GM12878 (cell line): ENCODE measurements at regions not wholly inside any gene's neighbourhood (a gene's known extent, or its start where the extent isn't known, plus 50 kb on each side); places are given as distances from the start of the nearest gene placed in this dataset.

Experiments used
- ATF7 ChIP-seq: fragments of 450-650 bp; IDR thresholded peaks from 2 replicates; pipeline ENCODE4 v1.6.1; 2016; ENCODE audit warnings: low read depth, mild to moderate bottlenecking
- BCL11A ChIP-seq: IDR thresholded peaks from 2 replicates; pipeline ENCODE4 v1.6.1; 2011; ENCODE audit warnings: low read depth, low read length
- CBX5 ChIP-seq: sonication (generic); IDR thresholded peaks from 2 replicates; pipeline ENCODE4 v1.6.1; 2016; ENCODE audit warnings: low read depth, moderate library complexity, mild to moderate bottlenecking, inconsistent platforms
- EP300 ChIP-seq, 2 experiments: fragments of 150-350 bp in 1 of 2; IDR thresholded peaks; 2 replicates each; pipeline ENCODE4 v1.6.1; 2011 to 2012; ENCODE audit warnings: low read depth in 2 of 2, low read length in 2 of 2, borderline replicate concordance in 1 of 2, improper control_type of control experiment in 1 of 2, inconsistent platforms in 1 of 2; ENCODE audit not compliant: control insufficient read depth in 1 of 2
- GATAD2B ChIP-seq: fragments of 450-650 bp; conservative IDR thresholded peaks from 2 replicates; pipeline ENCODE4 v1.6.1; 2017; ENCODE audit warnings: low read depth, mild to moderate bottlenecking, moderate library complexity
- IKZF1 ChIP-seq: fragments of 450-650 bp; conservative IDR thresholded peaks from 2 replicates; pipeline ENCODE4 v1.6.1; 2017; ENCODE audit warnings: antibody characterized with exemption, mild to moderate bottlenecking
- IRF4 ChIP-seq: IDR thresholded peaks from 2 replicates; pipeline ENCODE4 v1.6.1; 2011; ENCODE audit warnings: low read depth, low read length
- MTA2 ChIP-seq: fragments of 450-650 bp; IDR thresholded peaks from 2 replicates; pipeline ENCODE4 v1.6.1; 2016; ENCODE audit warnings: low read depth, mild to moderate bottlenecking, moderate library complexity
- NFIC ChIP-seq: IDR thresholded peaks from 2 replicates; pipeline ENCODE4 v1.6.1; 2012; ENCODE audit warnings: low read depth, mild to moderate bottlenecking, inconsistent platforms, low read length, moderate library complexity
- NFYA ChIP-seq: IDR thresholded peaks from 2 replicates; pipeline ENCODE4 v1.6.1; 2011; ENCODE audit warnings: low read depth, mild to moderate bottlenecking, low read length, improper control_type of control experiment, borderline replicate concordance
- PML ChIP-seq: IDR thresholded peaks from 2 replicates; pipeline ENCODE4 v1.6.1; 2012; ENCODE audit warnings: low read length, inconsistent platforms
- STAT1 ChIP-seq: fragments of 450-650 bp; conservative IDR thresholded peaks from 2 replicates; pipeline ENCODE4 v1.6.1; 2014; ENCODE audit warnings: antibody characterized with exemption, mild to moderate bottlenecking
- TCF3 ChIP-seq: IDR thresholded peaks from 2 replicates; pipeline ENCODE4 v1.6.1; 2012; ENCODE audit warnings: low read depth, mild to moderate bottlenecking, low read length, borderline replicate concordance; ENCODE audit not compliant: insufficient read depth
- TF ChIP-seq, protein P1 (sequence below): fragments of 150-350 bp; IDR thresholded peaks from 2 replicates; pipeline ENCODE4 v1.6.1; 2014; ENCODE audit warnings: mild to moderate bottlenecking, low read depth, low read length
- TF ChIP-seq, protein P2 (sequence below): fragments of 150-350 bp; IDR thresholded peaks from 2 replicates; pipeline ENCODE4 v1.6.1; 2016; ENCODE audit warnings: low read depth, low read length
- TF ChIP-seq, protein P3 (sequence below): fragments of 450-650 bp; IDR thresholded peaks from 2 replicates; pipeline ENCODE4 v1.6.1; 2017; ENCODE audit warnings: mild to moderate bottlenecking, low read depth, inconsistent platforms; ENCODE audit not compliant: poor library complexity, severe bottlenecking
- TF ChIP-seq, protein P4 (sequence below): IDR thresholded peaks from 2 replicates; pipeline ENCODE4 v1.6.1; 2011; ENCODE audit warnings: mild to moderate bottlenecking, low read depth, low read length, moderate library complexity; ENCODE audit not compliant: insufficient replicate concordance
- TF ChIP-seq, protein P5 (sequence below): fragments of 450-650 bp; IDR thresholded peaks from 2 replicates; pipeline ENCODE4 v1.6.1; 2017; ENCODE audit warnings: low read depth, mild to moderate bottlenecking, moderate library complexity

DNA sequence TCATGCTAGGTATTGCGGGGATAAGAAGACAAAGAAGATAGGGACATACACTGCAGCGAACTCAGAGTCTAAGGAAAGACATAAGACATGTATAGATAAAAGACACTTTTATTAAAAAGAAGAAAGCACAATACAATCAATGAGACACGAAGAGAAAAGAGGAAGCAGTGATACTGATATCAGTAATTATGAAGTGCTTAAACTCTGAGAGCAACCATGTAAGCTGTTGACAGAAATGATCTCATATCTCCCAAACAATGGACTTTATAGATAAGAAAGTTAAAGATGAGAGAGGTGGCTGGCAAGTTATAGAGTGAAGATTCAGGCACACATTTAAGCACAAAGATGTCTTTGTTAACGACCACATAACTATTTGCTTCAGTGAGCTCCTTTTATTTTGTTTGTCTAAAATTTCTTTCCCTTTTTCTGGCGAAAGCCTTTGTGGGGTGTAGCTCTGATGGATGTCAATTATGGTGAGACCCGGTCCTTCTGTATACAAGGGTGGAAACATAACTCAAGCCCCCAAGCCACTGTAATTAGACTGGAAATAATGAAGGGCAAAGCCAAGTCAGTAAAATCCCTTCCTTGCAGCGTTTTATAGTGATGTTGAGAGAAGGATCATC, 818.0 kb upstream of the SLC10A2 start (continued):
- TF ChIP-seq ATF7 (peak; percentile 86), TCF3 (no peak), EP300 (IDR thresholded peaks at IDR 0.05; ENCODE audit: borderline replicate concordance in 1 of 2, control insufficient read depth in 1 of 2, low read depth in 2 of 2, low read length in 2 of 2) (0 out of 4 replicates have a peak, but pooled peaks of 1 of the 2 experiments have one; percentile 57), MTA2 (peak; percentile 83), NFYA (no peak), PML (no peak), IRF4 (no peak), GATAD2B (no peak), IKZF1 (0 out of 2 replicates have a peak, but pooled peaks have one; percentile 22), NFIC (no peak), CBX5 (no peak), BCL11A (0 out of 2 replicates have a peak, but pooled peaks have one; percentile 4), STAT1 (no peak)
- TF ChIP-seq, protein P1, sequence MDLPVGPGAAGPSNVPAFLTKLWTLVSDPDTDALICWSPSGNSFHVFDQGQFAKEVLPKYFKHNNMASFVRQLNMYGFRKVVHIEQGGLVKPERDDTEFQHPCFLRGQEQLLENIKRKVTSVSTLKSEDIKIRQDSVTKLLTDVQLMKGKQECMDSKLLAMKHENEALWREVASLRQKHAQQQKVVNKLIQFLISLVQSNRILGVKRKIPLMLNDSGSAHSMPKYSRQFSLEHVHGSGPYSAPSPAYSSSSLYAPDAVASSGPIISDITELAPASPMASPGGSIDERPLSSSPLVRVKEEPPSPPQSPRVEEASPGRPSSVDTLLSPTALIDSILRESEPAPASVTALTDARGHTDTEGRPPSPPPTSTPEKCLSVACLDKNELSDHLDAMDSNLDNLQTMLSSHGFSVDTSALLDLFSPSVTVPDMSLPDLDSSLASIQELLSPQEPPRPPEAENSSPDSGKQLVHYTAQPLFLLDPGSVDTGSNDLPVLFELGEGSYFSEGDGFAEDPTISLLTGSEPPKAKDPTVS: no peak
- TF ChIP-seq, protein P2, sequence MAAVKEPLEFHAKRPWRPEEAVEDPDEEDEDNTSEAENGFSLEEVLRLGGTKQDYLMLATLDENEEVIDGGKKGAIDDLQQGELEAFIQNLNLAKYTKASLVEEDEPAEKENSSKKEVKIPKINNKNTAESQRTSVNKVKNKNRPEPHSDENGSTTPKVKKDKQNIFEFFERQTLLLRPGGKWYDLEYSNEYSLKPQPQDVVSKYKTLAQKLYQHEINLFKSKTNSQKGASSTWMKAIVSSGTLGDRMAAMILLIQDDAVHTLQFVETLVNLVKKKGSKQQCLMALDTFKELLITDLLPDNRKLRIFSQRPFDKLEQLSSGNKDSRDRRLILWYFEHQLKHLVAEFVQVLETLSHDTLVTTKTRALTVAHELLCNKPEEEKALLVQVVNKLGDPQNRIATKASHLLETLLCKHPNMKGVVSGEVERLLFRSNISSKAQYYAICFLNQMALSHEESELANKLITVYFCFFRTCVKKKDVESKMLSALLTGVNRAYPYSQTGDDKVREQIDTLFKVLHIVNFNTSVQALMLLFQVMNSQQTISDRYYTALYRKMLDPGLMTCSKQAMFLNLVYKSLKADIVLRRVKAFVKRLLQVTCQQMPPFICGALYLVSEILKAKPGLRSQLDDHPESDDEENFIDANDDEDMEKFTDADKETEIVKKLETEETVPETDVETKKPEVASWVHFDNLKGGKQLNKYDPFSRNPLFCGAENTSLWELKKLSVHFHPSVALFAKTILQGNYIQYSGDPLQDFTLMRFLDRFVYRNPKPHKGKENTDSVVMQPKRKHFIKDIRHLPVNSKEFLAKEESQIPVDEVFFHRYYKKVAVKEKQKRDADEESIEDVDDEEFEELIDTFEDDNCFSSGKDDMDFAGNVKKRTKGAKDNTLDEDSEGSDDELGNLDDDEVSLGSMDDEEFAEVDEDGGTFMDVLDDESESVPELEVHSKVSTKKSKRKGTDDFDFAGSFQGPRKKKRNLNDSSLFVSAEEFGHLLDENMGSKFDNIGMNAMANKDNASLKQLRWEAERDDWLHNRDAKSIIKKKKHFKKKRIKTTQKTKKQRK: no peak
- TF ChIP-seq, protein P3, sequence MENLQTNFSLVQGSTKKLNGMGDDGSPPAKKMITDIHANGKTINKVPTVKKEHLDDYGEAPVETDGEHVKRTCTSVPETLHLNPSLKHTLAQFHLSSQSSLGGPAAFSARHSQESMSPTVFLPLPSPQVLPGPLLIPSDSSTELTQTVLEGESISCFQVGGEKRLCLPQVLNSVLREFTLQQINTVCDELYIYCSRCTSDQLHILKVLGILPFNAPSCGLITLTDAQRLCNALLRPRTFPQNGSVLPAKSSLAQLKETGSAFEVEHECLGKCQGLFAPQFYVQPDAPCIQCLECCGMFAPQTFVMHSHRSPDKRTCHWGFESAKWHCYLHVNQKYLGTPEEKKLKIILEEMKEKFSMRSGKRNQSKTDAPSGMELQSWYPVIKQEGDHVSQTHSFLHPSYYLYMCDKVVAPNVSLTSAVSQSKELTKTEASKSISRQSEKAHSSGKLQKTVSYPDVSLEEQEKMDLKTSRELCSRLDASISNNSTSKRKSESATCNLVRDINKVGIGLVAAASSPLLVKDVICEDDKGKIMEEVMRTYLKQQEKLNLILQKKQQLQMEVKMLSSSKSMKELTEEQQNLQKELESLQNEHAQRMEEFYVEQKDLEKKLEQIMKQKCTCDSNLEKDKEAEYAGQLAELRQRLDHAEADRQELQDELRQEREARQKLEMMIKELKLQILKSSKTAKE: no peak
- TF ChIP-seq, protein P4, sequence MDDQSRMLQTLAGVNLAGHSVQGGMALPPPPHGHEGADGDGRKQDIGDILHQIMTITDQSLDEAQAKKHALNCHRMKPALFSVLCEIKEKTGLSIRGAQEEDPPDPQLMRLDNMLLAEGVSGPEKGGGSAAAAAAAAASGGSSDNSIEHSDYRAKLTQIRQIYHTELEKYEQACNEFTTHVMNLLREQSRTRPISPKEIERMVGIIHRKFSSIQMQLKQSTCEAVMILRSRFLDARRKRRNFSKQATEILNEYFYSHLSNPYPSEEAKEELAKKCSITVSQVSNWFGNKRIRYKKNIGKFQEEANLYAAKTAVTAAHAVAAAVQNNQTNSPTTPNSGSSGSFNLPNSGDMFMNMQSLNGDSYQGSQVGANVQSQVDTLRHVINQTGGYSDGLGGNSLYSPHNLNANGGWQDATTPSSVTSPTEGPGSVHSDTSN: no peak
- TF ChIP-seq, protein P5, sequence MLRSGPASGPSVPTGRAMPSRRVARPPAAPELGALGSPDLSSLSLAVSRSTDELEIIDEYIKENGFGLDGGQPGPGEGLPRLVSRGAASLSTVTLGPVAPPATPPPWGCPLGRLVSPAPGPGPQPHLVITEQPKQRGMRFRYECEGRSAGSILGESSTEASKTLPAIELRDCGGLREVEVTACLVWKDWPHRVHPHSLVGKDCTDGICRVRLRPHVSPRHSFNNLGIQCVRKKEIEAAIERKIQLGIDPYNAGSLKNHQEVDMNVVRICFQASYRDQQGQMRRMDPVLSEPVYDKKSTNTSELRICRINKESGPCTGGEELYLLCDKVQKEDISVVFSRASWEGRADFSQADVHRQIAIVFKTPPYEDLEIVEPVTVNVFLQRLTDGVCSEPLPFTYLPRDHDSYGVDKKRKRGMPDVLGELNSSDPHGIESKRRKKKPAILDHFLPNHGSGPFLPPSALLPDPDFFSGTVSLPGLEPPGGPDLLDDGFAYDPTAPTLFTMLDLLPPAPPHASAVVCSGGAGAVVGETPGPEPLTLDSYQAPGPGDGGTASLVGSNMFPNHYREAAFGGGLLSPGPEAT: peak; percentile 31; the same call in 1 of the 2 replicates
- TF ChIP-seq, all 136 proteins: peak for 11
